K562 (cell line): ENCODE measurements at regions not wholly inside any gene's neighbourhood (a gene's known extent, or its start where the extent isn't known, plus 50 kb on each side); places are given as distances from the start of the nearest gene placed in this dataset.

Source experiments
- ATF7 ChIP-seq: fragments of 450-650 bp; IDR thresholded peaks from 2 replicates; pipeline ENCODE4 v1.7.1; 2014; ENCODE audit warnings: mild to moderate bottlenecking, moderate library complexity
- EP400 ChIP-seq: fragments of 450-650 bp; IDR thresholded peaks from 2 replicates; pipeline ENCODE4 v1.6.1; 2017; ENCODE audit warnings: antibody characterized with exemption, mild to moderate bottlenecking, moderate library complexity
- TF ChIP-seq, protein P1 (sequence below): fragments of 250-450 bp; sonication (Bioruptor Pico); IDR thresholded peaks from 2 replicates; pipeline ENCODE4 v1.5.0; 2020; ENCODE audit warnings: mild to moderate bottlenecking
- TF ChIP-seq, protein P2 (sequence below): conservative IDR thresholded peaks from 2 replicates; pipeline ENCODE4 v1.6.1; 2011; ENCODE audit warnings: low read depth, mild to moderate bottlenecking, low read length; ENCODE audit not compliant: control insufficient read depth
- TF ChIP-seq, protein P3 (sequence below): fragments of 450-650 bp; IDR thresholded peaks from 2 replicates; pipeline ENCODE4 v1.6.1; 2016; ENCODE audit warnings: low read depth
- TF ChIP-seq, protein P4 (sequence below): fragments of 450-650 bp; IDR thresholded peaks from 2 replicates; pipeline ENCODE4 v1.7.1; 2018; ENCODE audit warnings: mild to moderate bottlenecking, low read depth; ENCODE audit not compliant: partially characterized antibody
- TF ChIP-seq, protein P5 (sequence below): fragments of 450-650 bp; formaldehyde crosslinking; IDR thresholded peaks from 2 replicates; pipeline ENCODE4 v1.4.0; 2022; ENCODE audit warnings: mild to moderate bottlenecking, moderate library complexity
- TF ChIP-seq, protein P6 (sequence below): fragments of 250-450 bp; sonication (Bioruptor Pico); IDR thresholded peaks from 2 replicates; pipeline ENCODE4 v1.4.0; 2020; ENCODE audit warnings: mild to moderate bottlenecking, moderate library complexity, borderline replicate concordance

DNA sequence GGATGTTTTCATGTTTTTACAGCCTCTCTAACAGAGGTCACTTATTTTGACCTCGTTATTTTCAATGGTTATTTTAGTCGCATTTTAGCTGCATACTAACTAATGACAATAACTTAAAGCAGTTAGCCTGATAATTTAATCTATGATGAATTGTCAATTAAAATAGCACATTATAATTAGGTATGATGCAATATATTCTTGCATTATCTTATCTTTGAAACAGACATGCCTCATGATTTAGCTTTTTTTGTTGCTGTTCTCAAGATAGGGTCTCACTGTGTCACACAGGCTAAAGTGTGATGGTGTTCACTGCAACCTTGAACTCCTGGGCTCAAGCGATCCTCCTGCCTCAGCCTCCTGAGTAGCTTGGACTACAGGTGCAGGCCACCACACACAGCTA is 126.4 kb downstream of the KBTBD2 start (continued):
- TF ChIP-seq EP400, result 0 out of 2 replicates have a peak, but pooled peaks have one; percentile 44
- TF ChIP-seq, protein P1, sequence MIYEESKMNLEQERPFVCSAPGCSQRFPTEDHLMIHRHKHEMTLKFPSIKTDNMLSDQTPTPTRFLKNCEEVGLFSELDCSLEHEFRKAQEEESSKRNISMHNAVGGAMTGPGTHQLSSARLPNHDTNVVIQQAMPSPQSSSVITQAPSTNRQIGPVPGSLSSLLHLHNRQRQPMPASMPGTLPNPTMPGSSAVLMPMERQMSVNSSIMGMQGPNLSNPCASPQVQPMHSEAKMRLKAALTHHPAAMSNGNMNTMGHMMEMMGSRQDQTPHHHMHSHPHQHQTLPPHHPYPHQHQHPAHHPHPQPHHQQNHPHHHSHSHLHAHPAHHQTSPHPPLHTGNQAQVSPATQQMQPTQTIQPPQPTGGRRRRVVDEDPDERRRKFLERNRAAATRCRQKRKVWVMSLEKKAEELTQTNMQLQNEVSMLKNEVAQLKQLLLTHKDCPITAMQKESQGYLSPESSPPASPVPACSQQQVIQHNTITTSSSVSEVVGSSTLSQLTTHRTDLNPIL (CRISPR knock-in tag), result no peak
- TF ChIP-seq, protein P2, sequence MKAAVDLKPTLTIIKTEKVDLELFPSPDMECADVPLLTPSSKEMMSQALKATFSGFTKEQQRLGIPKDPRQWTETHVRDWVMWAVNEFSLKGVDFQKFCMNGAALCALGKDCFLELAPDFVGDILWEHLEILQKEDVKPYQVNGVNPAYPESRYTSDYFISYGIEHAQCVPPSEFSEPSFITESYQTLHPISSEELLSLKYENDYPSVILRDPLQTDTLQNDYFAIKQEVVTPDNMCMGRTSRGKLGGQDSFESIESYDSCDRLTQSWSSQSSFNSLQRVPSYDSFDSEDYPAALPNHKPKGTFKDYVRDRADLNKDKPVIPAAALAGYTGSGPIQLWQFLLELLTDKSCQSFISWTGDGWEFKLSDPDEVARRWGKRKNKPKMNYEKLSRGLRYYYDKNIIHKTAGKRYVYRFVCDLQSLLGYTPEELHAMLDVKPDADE, result no peak
- TF ChIP-seq, protein P3, sequence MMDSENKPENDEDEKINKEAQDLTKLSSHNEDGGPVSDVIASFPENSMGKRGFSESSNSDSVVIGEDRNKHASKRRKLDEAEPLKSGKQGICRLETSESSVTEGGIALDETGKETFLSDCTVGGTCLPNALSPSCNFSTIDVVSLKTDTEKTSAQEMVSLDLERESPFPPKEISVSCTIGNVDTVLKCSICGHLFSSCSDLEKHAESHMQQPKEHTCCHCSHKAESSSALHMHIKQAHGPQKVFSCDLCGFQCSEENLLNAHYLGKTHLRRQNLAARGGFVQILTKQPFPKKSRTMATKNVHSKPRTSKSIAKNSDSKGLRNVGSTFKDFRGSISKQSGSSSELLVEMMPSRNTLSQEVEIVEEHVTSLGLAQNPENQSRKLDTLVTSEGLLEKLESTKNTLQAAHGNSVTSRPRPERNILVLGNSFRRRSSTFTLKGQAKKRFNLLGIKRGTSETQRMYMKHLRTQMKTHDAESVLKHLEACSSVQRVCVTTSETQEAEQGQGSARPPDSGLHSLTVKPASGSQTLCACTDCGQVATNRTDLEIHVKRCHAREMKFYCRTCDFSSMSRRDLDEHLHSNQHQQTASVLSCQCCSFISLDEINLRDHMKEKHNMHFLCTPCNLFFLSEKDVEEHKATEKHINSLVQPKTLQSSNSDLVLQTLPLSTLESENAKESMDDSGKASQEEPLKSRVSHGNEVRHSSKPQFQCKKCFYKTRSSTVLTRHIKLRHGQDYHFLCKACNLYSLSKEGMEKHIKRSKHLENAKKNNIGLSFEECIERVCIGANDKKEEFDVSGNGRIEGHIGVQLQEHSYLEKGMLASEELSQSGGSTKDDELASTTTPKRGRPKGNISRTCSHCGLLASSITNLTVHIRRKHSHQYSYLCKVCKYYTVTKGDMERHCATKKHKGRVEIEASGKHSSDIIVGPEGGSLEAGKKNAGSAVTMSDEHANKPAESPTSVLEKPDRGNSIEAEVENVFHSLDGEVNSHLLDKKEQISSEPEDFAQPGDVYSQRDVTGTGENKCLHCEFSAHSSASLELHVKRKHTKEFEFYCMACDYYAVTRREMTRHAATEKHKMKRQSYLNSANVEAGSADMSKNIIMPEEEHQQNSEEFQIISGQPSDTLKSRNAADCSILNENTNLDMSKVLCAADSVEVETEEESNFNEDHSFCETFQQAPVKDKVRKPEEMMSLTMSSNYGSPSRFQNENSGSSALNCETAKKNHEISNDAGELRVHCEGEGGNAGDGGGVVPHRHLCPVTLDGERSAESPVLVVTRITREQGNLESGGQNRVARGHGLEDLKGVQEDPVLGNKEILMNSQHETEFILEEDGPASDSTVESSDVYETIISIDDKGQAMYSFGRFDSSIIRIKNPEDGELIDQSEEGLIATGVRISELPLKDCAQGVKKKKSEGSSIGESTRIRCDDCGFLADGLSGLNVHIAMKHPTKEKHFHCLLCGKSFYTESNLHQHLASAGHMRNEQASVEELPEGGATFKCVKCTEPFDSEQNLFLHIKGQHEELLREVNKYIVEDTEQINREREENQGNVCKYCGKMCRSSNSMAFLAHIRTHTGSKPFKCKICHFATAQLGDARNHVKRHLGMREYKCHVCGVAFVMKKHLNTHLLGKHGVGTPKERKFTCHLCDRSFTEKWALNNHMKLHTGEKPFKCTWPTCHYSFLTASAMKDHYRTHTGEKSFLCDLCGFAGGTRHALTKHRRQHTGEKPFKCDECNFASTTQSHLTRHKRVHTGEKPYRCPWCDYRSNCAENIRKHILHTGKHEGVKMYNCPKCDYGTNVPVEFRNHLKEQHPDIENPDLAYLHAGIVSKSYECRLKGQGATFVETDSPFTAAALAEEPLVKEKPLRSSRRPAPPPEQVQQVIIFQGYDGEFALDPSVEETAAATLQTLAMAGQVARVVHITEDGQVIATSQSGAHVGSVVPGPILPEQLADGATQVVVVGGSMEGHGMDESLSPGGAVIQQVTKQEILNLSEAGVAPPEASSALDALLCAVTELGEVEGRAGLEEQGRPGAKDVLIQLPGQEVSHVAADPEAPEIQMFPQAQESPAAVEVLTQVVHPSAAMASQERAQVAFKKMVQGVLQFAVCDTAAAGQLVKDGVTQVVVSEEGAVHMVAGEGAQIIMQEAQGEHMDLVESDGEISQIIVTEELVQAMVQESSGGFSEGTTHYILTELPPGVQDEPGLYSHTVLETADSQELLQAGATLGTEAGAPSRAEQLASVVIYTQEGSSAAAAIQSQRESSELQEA, result no peak
- TF ChIP-seq, protein P4, sequence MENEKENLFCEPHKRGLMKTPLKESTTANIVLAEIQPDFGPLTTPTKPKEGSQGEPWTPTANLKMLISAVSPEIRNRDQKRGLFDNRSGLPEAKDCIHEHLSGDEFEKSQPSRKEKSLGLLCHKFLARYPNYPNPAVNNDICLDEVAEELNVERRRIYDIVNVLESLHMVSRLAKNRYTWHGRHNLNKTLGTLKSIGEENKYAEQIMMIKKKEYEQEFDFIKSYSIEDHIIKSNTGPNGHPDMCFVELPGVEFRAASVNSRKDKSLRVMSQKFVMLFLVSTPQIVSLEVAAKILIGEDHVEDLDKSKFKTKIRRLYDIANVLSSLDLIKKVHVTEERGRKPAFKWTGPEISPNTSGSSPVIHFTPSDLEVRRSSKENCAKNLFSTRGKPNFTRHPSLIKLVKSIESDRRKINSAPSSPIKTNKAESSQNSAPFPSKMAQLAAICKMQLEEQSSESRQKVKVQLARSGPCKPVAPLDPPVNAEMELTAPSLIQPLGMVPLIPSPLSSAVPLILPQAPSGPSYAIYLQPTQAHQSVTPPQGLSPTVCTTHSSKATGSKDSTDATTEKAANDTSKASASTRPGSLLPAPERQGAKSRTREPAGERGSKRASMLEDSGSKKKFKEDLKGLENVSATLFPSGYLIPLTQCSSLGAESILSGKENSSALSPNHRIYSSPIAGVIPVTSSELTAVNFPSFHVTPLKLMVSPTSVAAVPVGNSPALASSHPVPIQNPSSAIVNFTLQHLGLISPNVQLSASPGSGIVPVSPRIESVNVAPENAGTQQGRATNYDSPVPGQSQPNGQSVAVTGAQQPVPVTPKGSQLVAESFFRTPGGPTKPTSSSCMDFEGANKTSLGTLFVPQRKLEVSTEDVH, result no peak
- TF ChIP-seq, protein P5, sequence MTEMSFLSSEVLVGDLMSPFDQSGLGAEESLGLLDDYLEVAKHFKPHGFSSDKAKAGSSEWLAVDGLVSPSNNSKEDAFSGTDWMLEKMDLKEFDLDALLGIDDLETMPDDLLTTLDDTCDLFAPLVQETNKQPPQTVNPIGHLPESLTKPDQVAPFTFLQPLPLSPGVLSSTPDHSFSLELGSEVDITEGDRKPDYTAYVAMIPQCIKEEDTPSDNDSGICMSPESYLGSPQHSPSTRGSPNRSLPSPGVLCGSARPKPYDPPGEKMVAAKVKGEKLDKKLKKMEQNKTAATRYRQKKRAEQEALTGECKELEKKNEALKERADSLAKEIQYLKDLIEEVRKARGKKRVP, result peak; percentile 76; the same call in 1 of the 2 replicates
- TF ChIP-seq, protein P6, sequence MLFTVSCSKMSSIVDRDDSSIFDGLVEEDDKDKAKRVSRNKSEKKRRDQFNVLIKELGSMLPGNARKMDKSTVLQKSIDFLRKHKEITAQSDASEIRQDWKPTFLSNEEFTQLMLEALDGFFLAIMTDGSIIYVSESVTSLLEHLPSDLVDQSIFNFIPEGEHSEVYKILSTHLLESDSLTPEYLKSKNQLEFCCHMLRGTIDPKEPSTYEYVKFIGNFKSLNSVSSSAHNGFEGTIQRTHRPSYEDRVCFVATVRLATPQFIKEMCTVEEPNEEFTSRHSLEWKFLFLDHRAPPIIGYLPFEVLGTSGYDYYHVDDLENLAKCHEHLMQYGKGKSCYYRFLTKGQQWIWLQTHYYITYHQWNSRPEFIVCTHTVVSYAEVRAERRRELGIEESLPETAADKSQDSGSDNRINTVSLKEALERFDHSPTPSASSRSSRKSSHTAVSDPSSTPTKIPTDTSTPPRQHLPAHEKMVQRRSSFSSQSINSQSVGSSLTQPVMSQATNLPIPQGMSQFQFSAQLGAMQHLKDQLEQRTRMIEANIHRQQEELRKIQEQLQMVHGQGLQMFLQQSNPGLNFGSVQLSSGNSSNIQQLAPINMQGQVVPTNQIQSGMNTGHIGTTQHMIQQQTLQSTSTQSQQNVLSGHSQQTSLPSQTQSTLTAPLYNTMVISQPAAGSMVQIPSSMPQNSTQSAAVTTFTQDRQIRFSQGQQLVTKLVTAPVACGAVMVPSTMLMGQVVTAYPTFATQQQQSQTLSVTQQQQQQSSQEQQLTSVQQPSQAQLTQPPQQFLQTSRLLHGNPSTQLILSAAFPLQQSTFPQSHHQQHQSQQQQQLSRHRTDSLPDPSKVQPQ (CRISPR knock-in tag), result no peak
- TF ChIP-seq ATF7, result peak; percentile 40; the same call in 1 of the 2 replicates
